ENCODE measurements at regions not wholly inside any gene's neighbourhood (a gene's known extent, or its start where the extent isn't known, plus 50 kb on each side); places are given as distances from the start of the nearest gene placed in this dataset.

DNA sequence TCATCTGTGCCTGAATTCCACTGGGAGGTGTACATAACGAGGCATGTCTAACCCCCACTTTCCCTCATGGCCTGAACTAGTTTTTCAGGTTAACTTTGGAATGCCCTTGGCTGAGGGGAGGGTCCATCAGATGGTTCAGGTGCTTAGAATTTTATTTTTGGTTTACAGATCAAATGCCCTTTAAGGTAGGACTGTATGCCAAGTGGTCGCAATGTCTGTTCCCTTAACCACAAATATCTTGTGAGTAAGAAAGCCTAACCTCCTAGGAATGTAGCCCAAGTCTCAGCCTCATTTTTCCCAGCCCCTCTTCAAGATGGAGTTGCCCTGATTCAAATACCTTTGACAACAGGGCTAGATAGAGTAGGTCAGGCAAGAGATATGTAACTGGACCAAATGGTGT, 78.4 kb downstream of the RNASET2 start:
- H3K4me3 ChIP-seq (ENCODE audit: low read depth, low read length) = no peak overlapping the region

DNA sequence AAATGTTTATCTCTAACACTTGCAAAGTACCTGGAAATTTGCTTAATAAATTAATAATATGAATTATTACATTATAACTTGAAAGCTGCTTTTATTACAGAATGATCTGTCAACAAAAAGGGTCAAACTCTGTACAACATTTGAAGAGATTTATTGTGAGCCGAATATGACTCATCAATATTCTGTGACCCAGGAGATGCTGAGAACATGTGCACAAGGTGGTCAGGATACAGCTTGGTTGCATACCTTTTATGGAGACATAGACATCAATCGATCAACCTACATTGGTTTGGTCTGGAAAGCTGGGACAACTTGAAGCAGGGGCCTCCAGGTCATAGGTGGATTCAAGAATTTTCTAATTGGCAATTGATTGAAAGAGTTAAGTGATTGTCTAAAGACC, 79.0 kb downstream of the RNASET2 start:
- H3K4me3 ChIP-seq (ENCODE audit: low read depth, low read length) = no peak overlapping the region

DNA sequence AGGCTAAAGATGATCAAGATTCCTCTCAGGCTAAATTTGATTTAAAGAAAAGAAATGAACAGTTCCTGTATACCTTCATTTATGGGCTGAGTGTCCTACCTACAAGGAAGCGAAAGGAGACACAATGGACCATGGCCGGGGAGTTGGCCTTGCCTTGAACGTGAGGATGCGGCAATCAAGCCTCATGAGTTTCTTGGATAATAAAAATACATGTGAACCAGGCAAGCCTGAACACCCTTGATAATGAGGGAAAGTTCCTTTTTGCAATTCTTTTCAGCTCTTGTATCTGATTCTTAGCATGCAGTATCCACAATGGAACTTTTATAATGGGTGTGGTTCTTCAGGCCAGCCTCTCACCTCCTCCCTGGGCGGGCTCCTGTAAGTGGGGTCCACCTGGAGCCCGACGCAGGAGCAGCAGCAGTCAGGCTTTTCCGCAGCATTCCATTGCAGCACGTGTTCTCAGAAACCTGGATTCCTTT, 83.8 kb downstream of the RNASET2 start:
- H3K4me3 ChIP-seq (ENCODE audit: low read depth, low read length) = no peak overlapping the region

DNA sequence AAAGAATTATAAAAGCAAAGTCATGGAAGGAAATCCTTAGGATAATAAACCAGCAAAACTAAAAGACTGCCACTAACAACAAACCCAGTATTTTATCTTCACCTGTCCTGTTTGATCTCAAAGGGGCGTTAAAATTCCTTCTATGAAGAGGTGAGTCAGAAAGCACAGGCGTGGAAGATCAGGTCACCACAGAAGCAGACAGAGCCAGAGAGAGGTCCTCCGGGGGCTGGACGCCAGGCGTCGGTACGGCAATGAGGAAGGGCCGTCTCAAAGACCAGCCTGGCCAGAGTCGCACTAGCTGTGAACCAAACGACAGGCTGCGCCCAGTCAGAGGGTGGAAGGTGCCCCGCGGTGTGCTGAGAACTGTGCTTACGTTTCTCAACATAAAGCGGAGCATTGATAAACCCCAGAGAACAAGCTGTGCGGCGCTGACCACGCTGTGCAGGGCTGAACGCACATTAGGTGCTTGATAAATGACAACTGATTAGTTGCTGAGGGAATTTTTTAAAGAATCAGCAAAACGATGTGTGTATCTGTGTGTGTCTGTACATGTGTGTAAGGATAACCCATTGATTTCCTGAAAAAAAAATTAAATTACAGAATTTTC, 85.6 kb downstream of the RNASET2 start:
- no peak overlapping the region for H3K4me3 ChIP-seq (ENCODE audit: low read depth, low read length)

DNA sequence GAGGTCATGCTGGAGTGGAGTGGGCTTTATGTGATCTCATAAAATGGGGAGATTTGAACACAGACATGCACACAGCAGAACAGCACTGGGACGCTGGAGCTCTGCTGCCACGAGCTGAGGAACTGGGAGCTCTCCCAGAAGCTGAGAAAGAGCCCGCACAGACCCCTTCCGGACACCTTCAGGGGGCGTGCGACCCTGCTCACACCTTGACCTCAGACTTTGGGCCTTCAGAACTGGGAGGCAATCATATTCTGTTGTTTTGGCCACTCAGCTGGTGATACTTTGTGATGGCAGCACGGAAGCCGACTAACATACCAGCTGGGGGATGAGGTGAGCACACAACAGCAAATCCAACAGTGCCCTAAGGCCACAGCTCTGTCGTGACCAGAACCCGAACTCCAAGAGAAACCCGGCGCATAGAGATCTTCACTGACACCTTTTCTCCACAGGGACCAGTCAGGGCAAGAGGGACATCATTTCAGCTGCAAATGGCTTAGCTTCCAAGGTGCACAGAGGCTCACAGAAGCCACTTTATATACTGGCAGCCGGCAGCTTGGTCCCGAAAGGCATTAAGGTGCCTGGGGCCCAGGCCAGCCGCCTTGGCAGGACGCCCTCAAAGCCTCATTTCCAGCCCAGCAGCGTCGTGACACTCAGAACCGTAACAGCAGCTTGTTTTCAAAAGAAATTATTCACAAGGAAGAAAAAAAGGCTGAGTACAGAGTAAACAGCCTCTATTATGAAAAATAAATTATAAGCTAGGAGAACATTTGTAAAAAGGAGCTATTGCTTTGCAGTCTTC, 89.3 kb downstream of the RNASET2 start:
- no peak overlapping the region for H3K4me3 ChIP-seq (ENCODE audit: low read depth, low read length)

DNA sequence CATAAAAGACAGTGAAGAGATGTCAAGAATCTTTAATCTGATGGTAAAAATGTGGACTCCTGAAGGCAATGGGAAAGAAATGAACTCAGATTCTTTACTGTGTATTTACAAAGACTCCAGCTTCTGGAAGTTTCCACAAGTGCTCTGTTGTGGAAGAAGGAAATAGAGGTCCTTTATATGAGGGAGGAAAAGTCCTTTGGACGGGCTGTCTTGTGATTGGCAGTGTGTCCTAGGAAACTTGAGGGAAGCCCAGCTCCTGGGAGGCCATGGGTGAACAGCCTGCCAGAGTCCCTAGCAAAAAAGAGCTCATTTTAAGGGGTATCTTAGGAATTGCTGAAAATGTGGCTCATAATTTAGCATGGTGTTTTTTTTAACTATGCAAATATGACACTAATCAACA, 92.0 kb downstream of the RNASET2 start:
- H3K4me3 ChIP-seq (ENCODE audit: low read depth, low read length) = no peak overlapping the region

DNA sequence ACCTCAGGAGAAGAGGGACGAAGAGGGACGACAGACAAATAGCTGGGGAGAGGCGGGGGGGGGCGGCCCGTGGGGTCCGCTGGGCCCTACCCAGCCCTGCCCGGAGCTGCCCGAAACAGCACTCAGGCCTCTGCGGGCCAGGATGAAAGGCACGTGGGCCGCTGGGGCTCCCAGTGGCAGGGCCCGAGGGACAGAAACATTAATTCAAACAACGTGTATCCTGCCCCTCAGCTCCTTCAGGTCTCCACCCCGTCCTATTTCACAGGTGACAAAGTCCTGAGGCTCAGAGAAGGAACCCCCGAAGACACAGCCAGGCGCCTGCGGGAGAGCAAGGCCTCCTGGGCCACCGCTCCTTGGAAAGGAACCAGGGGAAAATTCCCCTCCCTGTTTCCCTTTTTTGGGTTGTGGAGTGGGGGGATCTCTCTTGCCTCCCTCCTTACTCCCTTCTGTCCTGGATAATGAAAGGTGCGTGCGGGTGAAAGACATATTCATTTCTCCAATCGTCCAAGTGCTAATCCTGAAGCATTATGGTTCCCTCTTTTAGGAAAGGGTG, 93.3 kb downstream of the RNASET2 start:
- peak overlapping the region; percentile 45 for H3K4me3 ChIP-seq (ENCODE audit: low read depth, low read length)

DNA sequence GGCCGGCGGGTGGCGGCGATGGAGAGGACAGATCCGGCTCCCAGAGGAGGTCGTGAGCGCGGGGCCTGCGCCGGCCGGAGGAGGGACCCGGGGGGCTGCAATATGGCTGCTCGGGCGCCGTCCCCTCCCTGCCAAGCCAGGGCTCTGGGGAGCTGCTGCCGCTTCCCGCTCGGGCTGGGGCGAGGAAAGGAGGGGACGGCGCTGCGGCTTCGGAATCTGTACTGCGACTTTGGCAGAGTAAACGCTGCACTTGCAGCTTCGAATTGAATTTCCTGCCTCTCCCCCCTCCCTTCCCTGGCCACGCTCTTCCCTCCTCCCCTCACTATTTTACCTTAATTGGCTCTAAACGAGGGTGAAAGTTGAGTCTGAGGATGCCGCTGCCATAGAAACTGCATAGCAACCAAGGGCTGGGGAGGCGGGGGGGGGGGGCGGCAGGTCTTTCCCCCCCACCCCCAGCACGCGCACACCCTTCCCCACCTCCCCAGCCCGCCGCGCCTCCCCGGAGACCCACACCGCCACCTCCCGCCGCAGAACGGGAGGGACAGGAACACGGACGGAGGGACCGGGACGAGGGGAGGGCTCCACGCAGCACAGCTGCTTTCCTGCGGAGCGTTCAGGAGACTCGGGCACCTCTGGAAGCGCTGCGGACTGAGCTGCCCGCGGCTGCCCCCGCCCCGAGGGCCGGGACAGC, 93.9 kb downstream of the RNASET2 start:
- H3K4me3 ChIP-seq (ENCODE audit: low read depth, low read length) = peak overlapping the region; percentile 45

DNA sequence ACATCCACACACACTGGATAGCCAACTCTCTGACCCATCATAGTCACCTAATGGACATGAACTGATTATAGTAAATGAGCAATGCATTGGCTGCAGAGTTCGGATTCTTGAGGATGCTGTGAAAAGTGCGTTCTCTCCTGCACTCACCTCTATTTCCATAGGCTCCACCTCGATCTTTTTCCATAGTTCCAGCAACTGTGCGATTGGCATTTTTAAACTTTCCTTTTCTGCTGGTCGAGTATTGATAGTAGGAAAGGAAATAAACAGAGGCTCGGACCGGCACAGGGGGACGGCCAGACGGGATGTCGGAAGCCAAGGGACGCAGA, 94.4 kb downstream of the RNASET2 start:
- H3K4me3 ChIP-seq (ENCODE audit: low read depth, low read length) = peak overlapping the region; percentile 45

DNA sequence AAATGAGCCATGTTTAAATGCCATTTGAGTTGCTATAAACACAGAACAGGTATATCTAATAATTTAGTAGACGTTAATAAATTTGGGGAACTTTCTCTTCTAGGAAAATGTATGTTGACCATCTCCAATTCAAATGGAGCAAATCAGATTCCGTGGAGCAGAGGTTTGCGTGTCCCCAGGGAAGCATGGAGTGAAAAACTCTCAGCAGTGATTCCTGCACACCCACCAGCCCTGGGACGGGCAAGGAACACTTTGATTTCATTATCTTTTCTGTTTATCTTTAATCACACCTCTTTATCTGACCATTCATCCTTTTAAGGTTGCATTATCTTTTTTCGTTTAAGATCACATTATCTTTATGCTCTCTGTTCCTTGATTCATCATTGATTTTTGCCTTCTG, 95.0 kb downstream of the RNASET2 start:
- peak overlapping the region; percentile 45 for H3K4me3 ChIP-seq (ENCODE audit: low read depth, low read length)

DNA sequence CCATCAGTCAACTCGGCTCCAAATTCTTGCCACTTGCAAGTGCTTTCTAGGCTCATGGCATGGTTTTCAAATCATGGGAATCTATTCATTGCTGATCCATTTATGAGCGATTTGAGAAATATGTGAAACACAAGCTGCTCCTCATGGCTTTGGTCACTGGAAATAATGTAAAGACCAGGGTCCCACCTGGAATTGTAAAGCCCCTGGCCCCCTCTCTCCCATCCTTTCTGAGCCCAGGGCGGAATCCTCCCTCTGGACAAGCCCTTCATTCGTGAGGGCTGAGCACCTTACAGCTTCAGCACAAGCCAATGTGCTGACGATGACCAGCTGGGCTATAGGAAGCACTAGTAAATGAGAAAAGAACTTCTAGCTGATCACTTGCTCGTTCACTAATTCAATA, 96.0 kb downstream of the RNASET2 start:
- no peak overlapping the region for H3K4me3 ChIP-seq (ENCODE audit: low read depth, low read length)

DNA sequence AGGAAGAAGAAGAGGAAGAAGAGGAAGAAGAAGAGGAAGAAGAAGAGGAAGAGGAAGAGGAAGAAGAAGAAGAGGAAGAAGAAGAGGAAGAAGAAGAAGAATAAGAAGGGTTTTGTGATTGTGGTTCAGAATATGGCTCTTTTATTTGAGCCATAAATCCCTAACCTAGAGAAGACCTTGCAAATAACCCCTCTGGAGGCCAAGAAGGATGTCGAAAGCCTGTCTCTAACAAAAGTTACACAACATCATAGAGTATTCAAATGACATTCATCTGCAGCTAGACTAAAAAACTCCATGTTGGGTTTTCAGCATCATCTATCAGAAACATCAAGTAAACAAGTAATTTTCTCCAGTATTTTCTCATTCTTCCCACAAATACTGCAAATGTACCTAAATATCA, 100.9 kb downstream of the RNASET2 start:
- no peak overlapping the region for H3K4me3 ChIP-seq (ENCODE audit: low read depth, low read length)

DNA sequence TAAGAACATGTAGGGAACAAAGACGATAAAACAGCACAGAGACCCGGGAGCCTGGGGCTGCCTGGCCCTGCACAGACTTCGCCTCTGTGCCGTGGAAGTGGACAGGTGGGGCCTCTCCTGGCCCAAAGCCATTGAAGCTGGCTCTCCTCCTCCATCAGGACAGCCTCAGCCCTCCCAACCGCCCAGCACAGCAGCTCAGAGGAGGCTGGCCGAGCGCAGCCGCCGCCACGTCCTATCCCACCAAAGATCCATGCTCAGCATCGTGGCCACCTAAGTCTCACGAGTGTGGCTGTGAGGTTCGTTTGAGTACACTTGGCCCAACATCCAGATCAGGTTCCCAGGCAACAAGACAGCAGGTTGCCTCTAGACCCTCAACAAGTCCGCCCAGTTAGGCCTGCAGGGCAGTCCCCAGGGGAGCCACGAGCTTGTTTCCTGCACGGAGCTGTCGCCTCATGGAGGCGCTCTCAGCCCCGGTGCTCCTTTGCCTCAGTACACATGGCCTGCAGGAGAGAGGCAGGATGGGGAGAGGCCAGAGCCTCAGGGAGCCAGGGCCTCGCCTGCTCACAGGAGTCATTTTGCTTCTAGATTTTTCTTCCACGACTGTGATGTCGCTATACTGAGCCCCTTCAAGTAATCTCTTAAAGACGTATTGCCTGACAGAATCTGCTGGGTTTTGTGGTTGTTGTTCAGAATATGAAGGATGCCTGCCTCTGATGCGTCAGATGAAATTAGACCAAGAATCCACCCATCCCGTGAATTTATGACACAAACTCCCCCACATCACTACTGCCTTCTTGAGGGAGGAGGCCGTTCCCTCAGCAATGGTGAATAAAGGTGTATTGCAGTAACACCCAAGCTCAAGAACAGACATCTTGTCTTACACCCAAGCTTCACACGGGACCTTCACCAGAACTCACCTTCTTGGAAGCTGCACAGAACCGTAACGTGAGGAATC, 102.7 kb downstream of the RNASET2 start:
- H3K4me3 ChIP-seq (ENCODE audit: low read depth, low read length) = no peak overlapping the region

DNA sequence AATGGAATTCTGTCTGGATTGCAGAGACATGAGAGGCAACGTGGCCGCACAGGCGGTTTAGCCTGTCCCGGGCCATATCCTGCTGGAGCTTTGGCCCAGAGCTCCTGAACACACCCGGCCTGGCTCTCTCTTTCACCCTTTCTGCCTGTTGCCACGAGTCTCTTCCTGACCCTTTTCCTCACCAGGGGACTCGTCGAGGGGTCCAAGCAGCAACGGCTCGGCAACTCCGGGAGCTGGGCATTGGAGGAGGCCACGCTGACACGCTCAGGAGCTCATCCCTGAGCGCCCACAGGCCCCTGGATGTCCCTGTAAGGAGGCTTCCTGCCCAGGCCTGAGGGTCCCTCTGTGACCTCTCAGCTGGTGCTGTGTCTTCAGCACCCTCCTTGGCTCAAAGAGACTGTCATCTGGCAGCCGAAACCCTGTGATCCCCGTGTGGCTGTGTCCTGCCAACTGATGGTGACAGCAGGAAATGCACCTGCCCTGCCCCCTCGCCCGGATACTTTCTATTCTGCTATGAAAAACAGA, 103.8 kb downstream of the RNASET2 start:
- no peak overlapping the region for H3K4me3 ChIP-seq (ENCODE audit: low read depth, low read length)

DNA sequence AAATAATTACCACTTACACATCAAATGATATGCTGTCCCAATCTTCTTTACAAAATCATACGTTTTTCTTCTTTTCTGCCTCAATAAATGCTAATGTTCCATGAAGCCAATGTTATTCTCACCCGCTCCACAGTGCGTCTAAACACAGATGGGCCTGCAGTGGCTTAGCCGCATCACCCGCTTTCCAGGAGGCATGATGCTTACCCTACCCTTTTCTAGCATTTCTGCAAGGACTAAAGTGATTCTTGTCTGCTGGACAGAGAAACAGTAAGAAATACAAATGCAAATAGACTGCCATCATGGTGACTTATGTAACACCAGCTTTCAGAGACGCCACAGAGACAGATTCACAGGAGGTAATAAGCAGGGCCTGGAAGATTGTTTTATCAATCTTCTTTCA, 104.4 kb downstream of the RNASET2 start:
- no peak overlapping the region for H3K4me3 ChIP-seq (ENCODE audit: low read depth, low read length)

DNA sequence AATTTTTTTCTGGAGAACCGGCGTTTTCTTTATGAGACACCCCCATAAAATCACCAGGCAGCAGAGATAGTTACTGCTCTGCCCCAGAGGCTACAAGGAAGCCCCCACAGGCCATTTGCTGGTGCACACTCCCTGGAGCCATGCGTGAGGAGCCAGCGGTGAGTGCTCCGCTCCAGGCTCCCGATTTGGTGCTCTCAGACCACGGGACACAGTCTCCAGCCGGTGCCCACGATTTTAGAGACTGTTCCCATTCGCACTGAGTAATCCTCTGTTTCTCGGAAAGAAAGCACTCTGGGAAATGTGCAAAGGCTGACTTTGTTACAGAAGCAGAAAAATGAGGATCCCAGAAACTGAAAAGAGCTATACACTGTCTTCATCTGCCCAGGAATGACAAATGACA, 104.9 kb downstream of the RNASET2 start:
- H3K4me3 ChIP-seq (ENCODE audit: low read depth, low read length) = no peak overlapping the region

DNA sequence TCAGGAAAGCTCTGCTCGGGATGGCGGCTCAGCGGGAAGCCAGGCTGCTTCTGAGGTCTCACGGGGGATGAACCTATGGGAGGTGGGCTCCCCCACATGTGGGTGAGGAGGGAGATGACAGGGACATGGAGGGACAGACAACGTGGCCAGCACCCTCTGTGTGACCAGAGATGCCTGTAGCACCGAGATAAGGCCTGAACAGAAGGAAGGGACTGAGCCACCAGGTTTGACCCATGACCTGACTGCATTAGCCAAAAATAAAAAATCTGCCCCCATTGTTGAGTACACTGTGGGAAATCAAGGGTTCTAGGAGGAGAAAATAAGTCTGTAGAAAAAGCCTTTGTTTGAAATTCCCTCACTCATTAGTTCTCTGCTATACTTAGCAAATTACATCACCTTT, 105.7 kb downstream of the RNASET2 start:
- H3K4me3 ChIP-seq (ENCODE audit: low read depth, low read length) = no peak overlapping the region

DNA sequence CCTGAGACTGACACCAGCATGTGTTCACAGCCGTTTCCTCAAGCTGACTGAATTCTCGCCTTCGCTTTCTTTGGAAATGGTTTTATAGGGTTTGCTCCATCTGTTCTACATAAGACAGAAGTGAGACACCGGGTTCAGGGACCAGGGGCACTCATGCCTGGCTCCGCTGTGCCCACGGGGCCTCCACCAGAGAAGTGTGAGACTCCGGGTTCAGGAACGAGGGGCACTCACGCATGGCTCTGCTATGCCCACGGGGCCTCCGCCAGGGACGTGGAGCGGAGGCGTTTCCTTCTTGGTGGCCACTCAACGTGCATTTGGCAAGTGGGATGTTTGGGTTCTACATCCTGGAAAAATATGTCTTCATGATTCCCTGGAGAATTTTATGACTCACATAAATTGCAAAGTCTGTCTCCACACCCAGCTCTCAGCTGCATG, 106.6 kb downstream of the RNASET2 start:
- no peak overlapping the region for H3K4me3 ChIP-seq (ENCODE audit: low read depth, low read length)

DNA sequence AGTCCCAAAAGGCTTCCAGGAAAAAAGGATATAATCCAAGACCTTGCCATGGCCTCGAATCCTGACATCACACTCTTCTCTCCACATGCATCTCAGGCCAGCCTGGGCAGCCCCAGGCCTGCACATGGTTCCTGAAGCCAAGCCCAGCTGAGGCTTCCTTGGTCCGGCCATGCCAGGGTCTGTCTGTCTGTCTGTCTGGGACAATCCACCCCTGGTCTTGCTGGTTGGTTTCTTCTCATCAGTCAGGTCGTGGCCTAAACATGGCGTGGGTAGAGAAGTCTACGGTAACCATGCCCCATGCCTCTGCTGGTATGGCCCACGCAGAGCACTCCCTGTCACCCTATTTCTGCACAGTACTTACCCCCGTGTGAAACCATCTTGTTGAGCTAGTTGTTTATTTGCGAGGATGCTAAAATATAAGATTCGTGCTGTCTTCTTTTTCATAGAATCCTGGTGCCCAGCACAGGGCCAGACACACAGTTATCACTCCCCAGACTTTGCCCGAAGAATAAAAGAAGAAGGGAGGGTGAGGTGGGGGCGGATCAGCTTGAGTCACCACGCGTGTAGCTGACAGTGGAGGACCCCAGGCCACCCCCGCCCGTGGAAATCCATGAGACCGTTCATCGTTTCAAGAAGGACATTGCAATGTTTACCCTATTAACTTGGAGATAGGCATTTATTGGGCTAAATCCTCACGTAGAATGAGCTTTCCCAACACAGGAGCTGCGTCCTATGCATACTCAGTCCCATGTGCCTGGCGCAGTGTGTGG, 107.2 kb downstream of the RNASET2 start:
- no peak overlapping the region for H3K4me3 ChIP-seq (ENCODE audit: low read depth, low read length)

Data from iPS-11a (cell line).